B cell (primary cell): ENCODE measurements at regions not wholly inside any gene's neighbourhood (a gene's known extent, or its start where the extent isn't known, plus 50 kb on each side); places are given as distances from the start of the nearest gene placed in this dataset.

Source experiments
- ATAC-seq: fragments of 200-7000 bp; cut with Tn5 transposase; one replicate; pipeline ENCODE4 v1.10.0; 2021; ENCODE audit warnings: low read depth, mild to moderate bottlenecking, moderate number of reproducible peaks, moderate library complexity
- CTCF ChIA-PET: fragments of 350-600 bp; sonication (Branson Sonifier 250); formaldehyde crosslinking; loops from one replicate; lab custom pipeline; 2021; ENCODE audit warnings: antibody characterized with exemption, inconsistent platforms; lab: Charles Lee
- POLR2A ChIA-PET: fragments of 350-600 bp; sonication (Branson Sonifier 250); formaldehyde crosslinking; loops from one replicate; lab custom pipeline; 2021; ENCODE audit warnings: antibody characterized with exemption; lab: Charles Lee
- DNase-seq: peaks from one replicate; pipeline ENCODE4 v3.0.0; 2013
- H2AFZ ChIP-seq: 2 replicates; pipeline ENCODE4 v1.6.1; 2012; ENCODE audit warnings: mild to moderate bottlenecking, low read depth, low read length; ENCODE audit not compliant: insufficient read depth, poor library complexity, severe bottlenecking
- H3K27ac ChIP-seq, 2 donors: 1 replicate in 1 of 2; 2 replicates in 1 of 2; pipeline ENCODE4 v1.5.1; 2012 to 2013; ENCODE audit warnings: low read length in 2 of 2, mild to moderate bottlenecking in 2 of 2, moderate library complexity in 1 of 2
- H3K27me3 ChIP-seq, 4 experiments: fragments of 200-600 bp in 1 of 4; sonication (generic) in 1 of 4; replicated peaks in 1 of 4; 1 replicate in 2 of 4; 2 replicates in 2 of 4; pipeline versions ENCODE4 v1.6.1 to v1.7.0; 2013 to 2016; ENCODE audit warnings: low read length in 3 of 4, mild to moderate bottlenecking in 2 of 4, mixed read lengths in 1 of 4, moderate library complexity in 1 of 4; ENCODE audit not compliant: insufficient read depth in 4 of 4, control insufficient read depth in 3 of 4; ENCODE audit errors: control extremely low read depth in 1 of 4
- H3K36me3 ChIP-seq, 2 experiments: replicated peaks in 1 of 2; 1 replicate in 1 of 2; 2 replicates in 1 of 2; pipeline versions ENCODE4 v1.6.1 to v1.7.1; 2013; ENCODE audit warnings: low read length in 1 of 2; ENCODE audit not compliant: insufficient read depth in 2 of 2, control insufficient read depth in 1 of 2; ENCODE audit errors: control extremely low read depth in 1 of 2, extremely low read depth in 1 of 2
- H3K4me1 ChIP-seq, 2 donors: fragments of 200-600 bp in 1 of 2; sonication (generic) in 1 of 2; 1 replicate in 1 of 2; 2 replicates in 1 of 2; pipeline versions ENCODE4 v1.5.1 to v1.6.1; 2013 to 2017; ENCODE audit warnings: low read length in 2 of 2; ENCODE audit not compliant: control insufficient read depth in 2 of 2, insufficient read depth in 2 of 2
- H3K4me2 ChIP-seq: replicated peaks from 2 replicates; pipeline ENCODE3; 2012; ENCODE audit warnings: mild to moderate bottlenecking, low read depth, low read length; ENCODE audit not compliant: poor library complexity, severe bottlenecking
- H3K4me3 ChIP-seq, 5 experiments: fragments of 200-600 bp in 1 of 5; sonication (generic) in 1 of 5; 1 replicate in 3 of 5; 2 replicates in 2 of 5; pipeline versions ENCODE4 v1.5.1 to v1.7.0; 2011 to 2016; ENCODE audit warnings: low read length in 4 of 5, mild to moderate bottlenecking in 4 of 5, low read depth in 2 of 5, control low read depth in 1 of 5, moderate library complexity in 1 of 5; ENCODE audit not compliant: insufficient read depth in 1 of 5; ENCODE audit errors: control extremely low read depth in 1 of 5, extremely low read depth in 1 of 5
- H3K79me2 ChIP-seq: fragments of 200-600 bp; sonication (generic); one replicate; pipeline ENCODE4 v1.6.0; 2016; ENCODE audit warnings: low read length; ENCODE audit not compliant: control insufficient read depth, insufficient read depth
- H3K9ac ChIP-seq: fragments of 200-600 bp; sonication (generic); 2 replicates; pipeline ENCODE4 v1.6.1; 2017; ENCODE audit warnings: mild to moderate bottlenecking, low read length, moderate library complexity
- H3K9me3 ChIP-seq, 3 donors: one replicate each; pipeline versions ENCODE4 v1.6.1 to v1.7.1; 2013; ENCODE audit warnings: low read length in 2 of 3; ENCODE audit not compliant: control insufficient read depth in 2 of 3, insufficient read depth in 1 of 3; ENCODE audit errors: control extremely low read depth in 1 of 3
- H4K20me1 ChIP-seq: 2 replicates; pipeline ENCODE4 v1.6.0; 2012; ENCODE audit warnings: mild to moderate bottlenecking, low read length; ENCODE audit not compliant: insufficient read depth, control insufficient read depth, poor library complexity, severe bottlenecking
- H3K27ac Mint-ChIP-seq: one replicate; pipeline ENCODE4 v1.8.0; 2021; ENCODE audit warnings: mixed read lengths
- H3K27me3 Mint-ChIP-seq: one replicate; pipeline ENCODE4 v1.8.0; 2021; ENCODE audit warnings: mixed read lengths
- H3K4me1 Mint-ChIP-seq: one replicate; pipeline ENCODE4 v1.8.0; 2021; ENCODE audit warnings: mixed read lengths
- H3K4me3 Mint-ChIP-seq: one replicate; pipeline ENCODE4 v1.8.0; 2021; ENCODE audit warnings: mixed read lengths
- H3K9me3 Mint-ChIP-seq: one replicate; pipeline ENCODE4 v1.8.0; 2022; ENCODE audit warnings: mixed read lengths; ENCODE audit not compliant: insufficient read depth
- CTCF ChIP-seq: fragments of 200-600 bp; IDR thresholded peaks from one replicate; pipeline ENCODE4 v1.8.0; 2022; ENCODE audit warnings: antibody characterized with exemption, mild to moderate bottlenecking
- EZH2 ChIP-seq: IDR thresholded peaks from 2 replicates; pipeline ENCODE4 v1.6.1; 2012; ENCODE audit warnings: borderline replicate concordance, low read depth, mild to moderate bottlenecking, moderate library complexity, low read length; ENCODE audit not compliant: insufficient read depth, poor library complexity, severe bottlenecking
- WGBS: methylation state at CpG from one replicate; pipeline ENCODE4 v1.1.5; 2013; ENCODE audit warnings: missing lambda C conversion rate; ENCODE audit not compliant: insufficient coverage; 5-methylcytosine and 5-hydroxymethylcytosine counted together
- intact Hi-C: fragments of 100-400 bp; cut with micrococcal nuclease; formaldehyde crosslinking; loops from one replicate; pipeline ENCODE4 v1.10.0; 2022

- no peak for ATAC-seq
- intact Hi-C loops: no loop called here
- CTCF ChIA-PET: no interaction called here
Observed at GRCh38 chr10:85195596-85195995, 867.2 kb downstream of the CCSER2 start.

GRCh38 chr10:85204814-85205213, 876.4 kb downstream of the CCSER2 start:
- ATAC-seq: no peak
- POLR2A ChIA-PET: no interaction called here
- DNase-seq: no peak
- no peaks in the 10 kb centered on the region for H3K79me2 ChIP-seq
- WGBS: 85% methylated on average over 4 of the region's 5 CpGs
- TF ChIP-seq EZH2: no peak
- no peak for TF ChIP-seq CTCF
- H3K9me3 ChIP-seq: no peaks in the 10 kb centered on the region
- H2AFZ ChIP-seq: no peak overlapping the region
- H3K9ac ChIP-seq: no peak overlapping the region
- H3K36me3 ChIP-seq: no peaks in the 10 kb centered on the region
- H3K27me3 Mint-ChIP-seq: no peaks in the 10 kb centered on the region
- H3K4me2 ChIP-seq: no peak overlapping the region
- H3K4me3 Mint-ChIP-seq: no peak overlapping the region
- CTCF ChIA-PET: no interaction called here
- no peaks in the 10 kb centered on the region for H3K27me3 ChIP-seq
- H3K4me1 ChIP-seq: no peaks in the 10 kb centered on the region
- H4K20me1 ChIP-seq: no peaks in the 10 kb centered on the region
- no peak overlapping the region for H3K27ac ChIP-seq
- H3K4me1 Mint-ChIP-seq: no peaks in the 10 kb centered on the region
- intact Hi-C loops: no loop called here
- no peak overlapping the region for H3K4me3 ChIP-seq
- H3K9me3 Mint-ChIP-seq: peaks cover 3% of the 10 kb centered on the region
- no peak overlapping the region for H3K27ac Mint-ChIP-seq

More at GRCh38 chr10:85195596-85195995, 867.2 kb downstream of the CCSER2 start:
- Histone ChIP-seq H3K79me2 (no peaks in the 10 kb centered on the region), H3K4me3 (no peak overlapping the region), H3K36me3 (no peaks in the 10 kb centered on the region), H3K27me3 (no peaks in the 10 kb centered on the region), H4K20me1 (no peaks in the 10 kb centered on the region), H3K4me1 (no peaks in the 10 kb centered on the region), H2AFZ (no peak overlapping the region), H3K4me2 (no peak overlapping the region), H3K9ac (no peak overlapping the region), H3K9me3 (no peaks in the 10 kb centered on the region), H3K27ac (no peak overlapping the region)
- Mint-ChIP-seq H3K27ac (no peak overlapping the region), H3K9me3 (no peaks in the 10 kb centered on the region), H3K4me1 (no peaks in the 10 kb centered on the region), H3K27me3 (no peaks in the 10 kb centered on the region), H3K4me3 (no peak overlapping the region)
- POLR2A ChIA-PET: no interaction called here
- 100% methylated on average over 1 of the region's 2 CpGs for WGBS
- TF ChIP-seq EZH2 (no peak), CTCF (no peak)
- no peak for DNase-seq
